NB4 (cell line): ENCODE measurements at regions not wholly inside any gene's neighbourhood (a gene's known extent, or its start where the extent isn't known, plus 50 kb on each side); places are given as distances from the start of the nearest gene placed in this dataset.

Experiments
- CTCF ChIP-seq: IDR thresholded peaks from one replicate; pipeline ENCODE4 v1.5.1; 2012; ENCODE audit warnings: low read depth, low read length
- MAX ChIP-seq: IDR thresholded peaks from 2 replicates; pipeline ENCODE4 v1.6.1; 2011; ENCODE audit warnings: low read depth, low read length
- POLR2A ChIP-seq: IDR thresholded peaks from 2 replicates; pipeline ENCODE4 v1.6.1; 2011; ENCODE audit warnings: mild to moderate bottlenecking; ENCODE audit not compliant: insufficient read length; ENCODE audit errors: extremely low read depth

GRCh38 chr7:51785876-51786275 lies 469.3 kb upstream of the COBL start:
- TF ChIP-seq MAX (no peak), CTCF (no peak), POLR2A (no peak)
